HG02610 (cell line): ENCODE measurements at regions not wholly inside any gene's neighbourhood (a gene's known extent, or its start where the extent isn't known, plus 50 kb on each side); places are given as distances from the start of the nearest gene placed in this dataset.

Experiments
- ATAC-seq: cut with Tn5 transposase; IDR thresholded peaks from one replicate; pipeline ENCODE4 v1.9.1; 2021; ENCODE audit warnings: mild to moderate bottlenecking, moderate library complexity; ENCODE audit not compliant: unreplicated experiment

- no peak for ATAC-seq
Measured at GRCh38 chr17:71229070-71229469, 891.8 kb upstream of the SOX9 start.

- no peak for ATAC-seq
Measured at GRCh38 chr17:71232801-71233559, 887.8 kb upstream of the SOX9 start.

GRCh38 chr17:71234349-71234748 is 886.5 kb upstream of the SOX9 start:
- no peak for ATAC-seq

GRCh38 chr17:71237903-71238538 is 882.8 kb upstream of the SOX9 start:
- ATAC-seq, result no peak

- ATAC-seq, result no peak
Measured at GRCh38 chr17:71247441-71248015, 873.3 kb upstream of the SOX9 start.

GRCh38 chr17:71251276-71251675 is 869.5 kb upstream of the SOX9 start:
- no peak for ATAC-seq

GRCh38 chr17:71251951-71252350 is 868.9 kb upstream of the SOX9 start:
- ATAC-seq, result no peak

- no peak for ATAC-seq
Measured at GRCh38 chr17:71252436-71252835, 868.4 kb upstream of the SOX9 start.

GRCh38 chr17:71257096-71257495 is 863.7 kb upstream of the SOX9 start:
- ATAC-seq, result no peak

GRCh38 chr17:71260366-71260940 is 860.4 kb upstream of the SOX9 start:
- no peak for ATAC-seq

GRCh38 chr17:71262586-71262985 is 858.2 kb upstream of the SOX9 start:
- no peak for ATAC-seq

- no peak for ATAC-seq
Measured at GRCh38 chr17:71267668-71268067, 853.2 kb upstream of the SOX9 start.

GRCh38 chr17:71269201-71269600 is 851.6 kb upstream of the SOX9 start:
- ATAC-seq, result no peak

GRCh38 chr17:71273441-71273840 is 847.4 kb upstream of the SOX9 start:
- no peak for ATAC-seq

- ATAC-seq, result no peak
Measured at GRCh38 chr17:71276079-71276478, 844.7 kb upstream of the SOX9 start.

- no peak for ATAC-seq
Measured at GRCh38 chr17:71283486-71283885, 837.3 kb upstream of the SOX9 start.

GRCh38 chr17:71284032-71284755 is 836.6 kb upstream of the SOX9 start:
- no peak for ATAC-seq

GRCh38 chr17:71286625-71287024 is 834.2 kb upstream of the SOX9 start:
- no peak for ATAC-seq

- no peak for ATAC-seq
Measured at GRCh38 chr17:71287071-71287823, 833.6 kb upstream of the SOX9 start.

GRCh38 chr17:71292006-71292405 is 828.8 kb upstream of the SOX9 start:
- no peak for ATAC-seq

- no peak for ATAC-seq
Measured at GRCh38 chr17:71296005-71296404, 824.8 kb upstream of the SOX9 start.
